ENCODE measurements at regions not wholly inside any gene's neighbourhood (a gene's known extent, or its start where the extent isn't known, plus 50 kb on each side); places are given as distances from the start of the nearest gene placed in this dataset.

- no peaks in the 10 kb centered on the region for H3K4me1 ChIP-seq
- H3K27ac ChIP-seq: no peak overlapping the region
- TF ChIP-seq, protein P1, sequence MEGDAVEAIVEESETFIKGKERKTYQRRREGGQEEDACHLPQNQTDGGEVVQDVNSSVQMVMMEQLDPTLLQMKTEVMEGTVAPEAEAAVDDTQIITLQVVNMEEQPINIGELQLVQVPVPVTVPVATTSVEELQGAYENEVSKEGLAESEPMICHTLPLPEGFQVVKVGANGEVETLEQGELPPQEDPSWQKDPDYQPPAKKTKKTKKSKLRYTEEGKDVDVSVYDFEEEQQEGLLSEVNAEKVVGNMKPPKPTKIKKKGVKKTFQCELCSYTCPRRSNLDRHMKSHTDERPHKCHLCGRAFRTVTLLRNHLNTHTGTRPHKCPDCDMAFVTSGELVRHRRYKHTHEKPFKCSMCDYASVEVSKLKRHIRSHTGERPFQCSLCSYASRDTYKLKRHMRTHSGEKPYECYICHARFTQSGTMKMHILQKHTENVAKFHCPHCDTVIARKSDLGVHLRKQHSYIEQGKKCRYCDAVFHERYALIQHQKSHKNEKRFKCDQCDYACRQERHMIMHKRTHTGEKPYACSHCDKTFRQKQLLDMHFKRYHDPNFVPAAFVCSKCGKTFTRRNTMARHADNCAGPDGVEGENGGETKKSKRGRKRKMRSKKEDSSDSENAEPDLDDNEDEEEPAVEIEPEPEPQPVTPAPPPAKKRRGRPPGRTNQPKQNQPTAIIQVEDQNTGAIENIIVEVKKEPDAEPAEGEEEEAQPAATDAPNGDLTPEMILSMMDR (IDR thresholded peaks at IDR 0.05): no peak
- no peak for TF ChIP-seq POLR2A (IDR thresholded peaks at IDR 0.05)
- no peak for TF ChIP-seq EP300 (IDR thresholded peaks at IDR 0.05)
- H3K36me3 ChIP-seq: no peaks in the 10 kb centered on the region
- no peaks in the 10 kb centered on the region for H3K9me3 ChIP-seq
- DNase-seq (ENCODE audit: low spot score in 2 of 2): no peak
- H3K27me3 ChIP-seq: no peaks in the 10 kb centered on the region
- no peak overlapping the region for H3K4me3 ChIP-seq
- WGBS, 2 donors: 94 to 97% methylated on average over 21 to 22 of the region's 30 CpGs
Observed at GRCh38 chr13:56900549-56901279, 240.0 kb upstream of the PRR20A start.

GRCh38 chr13:56902276-56902675 is 238.4 kb upstream of the PRR20A start:
- WGBS, 2 donors: 97 to 99% methylated on average over 9 of the region's 9 CpGs
- H3K4me1 ChIP-seq: no peaks in the 10 kb centered on the region
- no peak overlapping the region for H3K27ac ChIP-seq
- DNase-seq (ENCODE audit: low spot score in 2 of 2): no peak
- no peaks in the 10 kb centered on the region for H3K36me3 ChIP-seq
- H3K9me3 ChIP-seq: no peaks in the 10 kb centered on the region
- H3K27me3 ChIP-seq: no peaks in the 10 kb centered on the region
- TF ChIP-seq POLR2A (IDR thresholded peaks at IDR 0.05): no peak
- TF ChIP-seq, protein P1 (IDR thresholded peaks at IDR 0.05): no peak
- no peak for TF ChIP-seq EP300 (IDR thresholded peaks at IDR 0.05)
- H3K4me3 ChIP-seq: no peak overlapping the region

DNA sequence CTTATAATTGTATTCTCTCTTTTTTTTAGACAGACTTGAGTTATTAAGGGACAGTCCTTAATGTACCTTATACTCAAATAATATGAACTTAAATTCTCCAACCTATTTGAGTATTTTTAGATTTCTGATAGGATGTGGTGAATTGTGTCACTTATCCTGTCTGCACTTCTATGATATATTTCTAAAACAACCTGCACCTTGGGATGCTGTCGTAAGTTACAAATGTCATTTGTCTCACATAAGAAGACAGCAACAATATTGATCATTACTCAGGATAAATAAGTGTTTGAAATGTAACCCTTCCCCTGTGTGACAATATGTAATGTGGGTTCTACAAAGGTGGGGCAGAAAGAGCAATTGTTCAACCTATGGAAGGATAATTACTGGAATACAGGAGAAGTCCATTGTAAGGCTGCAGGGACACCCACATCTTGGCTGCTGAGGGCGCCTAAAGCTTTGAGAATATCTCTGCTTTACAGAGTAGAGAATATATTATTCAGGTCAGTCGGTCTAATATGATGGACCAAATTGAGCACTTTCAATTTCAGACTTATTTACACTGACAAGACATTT is 236.9 kb upstream of the PRR20A start:
- DNase-seq (ENCODE audit: low spot score in 2 of 2): no peak
- Histone ChIP-seq H3K4me1 (no peaks in the 10 kb centered on the region), H3K4me3 (no peak overlapping the region), H3K36me3 (no peaks in the 10 kb centered on the region), H3K27ac (no peak overlapping the region), H3K27me3 (no peaks in the 10 kb centered on the region), H3K9me3 (no peaks in the 10 kb centered on the region)
- TF ChIP-seq, protein P1 (IDR thresholded peaks at IDR 0.05): no peak
- TF ChIP-seq EP300 (IDR thresholded peaks at IDR 0.05) (no peak), POLR2A (IDR thresholded peaks at IDR 0.05) (no peak)
- 83 to 87% methylated on average over 3 of the region's 3 CpGs for WGBS, 2 donors

DNA sequence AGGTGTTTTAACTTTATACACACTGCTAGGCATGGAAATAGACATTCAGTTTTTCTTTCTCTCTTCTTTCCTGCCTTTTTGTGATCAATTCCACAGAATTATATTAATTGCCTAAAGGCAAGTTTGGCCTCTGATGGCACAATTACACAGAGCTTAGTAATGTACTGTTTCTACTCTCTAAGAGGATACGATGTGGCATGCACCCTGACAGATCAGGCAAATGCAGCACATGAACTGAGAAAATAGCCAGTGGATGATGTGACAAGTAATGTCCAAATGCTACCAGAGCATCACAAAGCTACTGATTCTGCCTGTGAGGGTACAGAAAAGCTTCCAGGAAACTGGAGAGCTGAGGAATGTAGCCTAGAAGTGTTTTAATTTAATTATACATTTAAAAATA is 233.8 kb upstream of the PRR20A start:
- WGBS, 2 donors: 32 to 52% methylated on average over 1 of the region's 1 CpG

DNA sequence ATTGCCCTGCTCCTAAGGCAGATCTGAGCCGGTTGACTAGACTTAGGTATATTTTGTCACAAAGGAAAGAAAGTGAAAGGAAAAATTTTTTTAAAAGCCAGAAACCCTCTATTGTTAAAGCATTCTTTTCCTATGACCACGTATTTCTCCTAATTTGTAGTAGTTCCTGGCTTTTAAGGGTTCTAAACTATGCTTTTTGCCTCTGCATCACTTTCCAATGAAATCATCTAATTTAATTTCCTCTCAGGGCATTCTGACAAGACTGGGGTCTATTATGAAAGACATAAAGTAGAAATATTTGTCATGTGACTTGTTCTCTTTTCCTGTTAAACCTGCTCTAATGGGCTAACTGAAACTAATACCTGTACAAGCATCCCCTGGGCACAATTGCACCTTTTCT is 233.0 kb upstream of the PRR20A start:
- Histone ChIP-seq H3K4me1 (no peaks in the 10 kb centered on the region), H3K27me3 (no peaks in the 10 kb centered on the region), H3K4me3 (no peak overlapping the region), H3K9me3 (no peaks in the 10 kb centered on the region), H3K27ac (no peak overlapping the region), H3K36me3 (no peaks in the 10 kb centered on the region)
- WGBS, 2 donors: 42 to 53% methylated on average over 2 of the region's 2 CpGs
- no peak for DNase-seq (ENCODE audit: low spot score in 2 of 2)
- TF ChIP-seq EP300 (IDR thresholded peaks at IDR 0.05): no peak
- TF ChIP-seq POLR2A (IDR thresholded peaks at IDR 0.05): no peak
- TF ChIP-seq, protein P1 (IDR thresholded peaks at IDR 0.05): no peak

More for the DNA sequence above, 233.8 kb upstream of the PRR20A start:
- no peaks in the 10 kb centered on the region for H3K36me3 ChIP-seq
- no peaks in the 10 kb centered on the region for H3K9me3 ChIP-seq
- no peak overlapping the region for H3K4me3 ChIP-seq
- H3K27ac ChIP-seq: no peak overlapping the region
- DNase-seq (ENCODE audit: low spot score in 2 of 2): no peak
- no peaks in the 10 kb centered on the region for H3K27me3 ChIP-seq
- TF ChIP-seq POLR2A (IDR thresholded peaks at IDR 0.05): no peak
- no peak for TF ChIP-seq EP300 (IDR thresholded peaks at IDR 0.05)
- H3K4me1 ChIP-seq: no peaks in the 10 kb centered on the region

Measured in tibial nerve (tissue), 4 donors.